Caco-2 (cell line): ENCODE measurements at regions not wholly inside any gene's neighbourhood (a gene's known extent, or its start where the extent isn't known, plus 50 kb on each side); places are given as distances from the start of the nearest gene placed in this dataset.

Experiments used
- BruUV-seq: library from RNA; stranded (reverse); fragments of 400-500 nt; replicated peaks from 2 replicates; lab custom pipeline; 2021; lab: Mats Ljungman, UMichigan
- CTCF ChIA-PET: fragments of 300-600 bp; sonication (Branson Sonifier 250); formaldehyde crosslinking; loops from one replicate; lab custom pipeline; 2022; ENCODE audit warnings: antibody characterized with exemption; lab: Charles Lee
- POLR2A ChIA-PET: fragments of 300-600 bp; sonication (Branson Sonifier 250); formaldehyde crosslinking; loops from one replicate; lab custom pipeline; 2022; ENCODE audit warnings: antibody characterized with exemption; lab: Charles Lee
- DNase-seq, 2 experiments: peaks; one replicate each; pipeline versions ENCODE4 v3.0.0 to v3.0.0-alpha.2; 2020 to 2022
- H3K27me3 ChIP-seq: replicated peaks from 2 replicates; pipeline ENCODE4 v1.6.0; 2011; ENCODE audit warnings: low read length; ENCODE audit not compliant: control insufficient read depth, insufficient read depth
- H3K36me3 ChIP-seq: 2 replicates; pipeline ENCODE4 v1.5.1; 2011; ENCODE audit warnings: low read length; ENCODE audit not compliant: control insufficient read depth, insufficient read depth
- H3K4me1 ChIP-seq: fragments of 250-450 bp; sonication (Bioruptor Pico); 2 replicates; pipeline ENCODE4 v1.5.1; 2020; ENCODE audit warnings: mild to moderate bottlenecking
- H3K4me3 ChIP-seq: 2 replicates; pipeline ENCODE4 v1.5.1; 2011; ENCODE audit warnings: low read depth, mild to moderate bottlenecking, control low read depth, low read length
- H3K9me3 ChIP-seq: fragments of 250-450 bp; sonication (Bioruptor Pico); 2 replicates; pipeline ENCODE4 v1.5.1; 2020; ENCODE audit warnings: mild to moderate bottlenecking, moderate library complexity
- H3K27ac Mint-ChIP-seq: one replicate; pipeline ENCODE4 v1.8.0; 2022; ENCODE audit warnings: mixed read lengths; ENCODE audit not compliant: unreplicated experiment
- H3K27me3 Mint-ChIP-seq: one replicate; pipeline ENCODE4 v1.8.0; 2022; ENCODE audit warnings: mixed read lengths; ENCODE audit not compliant: insufficient read depth, unreplicated experiment
- H3K36me3 Mint-ChIP-seq: one replicate; pipeline ENCODE4 v1.8.0; 2022; ENCODE audit warnings: mild to moderate bottlenecking, mixed read lengths; ENCODE audit not compliant: insufficient read depth, unreplicated experiment
- H3K4me1 Mint-ChIP-seq: one replicate; pipeline ENCODE4 v1.8.0; 2022; ENCODE audit warnings: low read depth, mixed read lengths; ENCODE audit not compliant: unreplicated experiment
- H3K4me3 Mint-ChIP-seq: one replicate; pipeline ENCODE4 v1.8.0; 2022; ENCODE audit warnings: mild to moderate bottlenecking, moderate library complexity, mixed read lengths; ENCODE audit not compliant: unreplicated experiment
- H3K9me3 Mint-ChIP-seq: one replicate; pipeline ENCODE4 v1.8.0; 2022; ENCODE audit warnings: mixed read lengths; ENCODE audit not compliant: unreplicated experiment
- CTCF ChIP-seq, 2 experiments: fragments of 200-600 bp in 1 of 2; IDR thresholded peaks; 1 replicate in 1 of 2; 2 replicates in 1 of 2; pipeline versions ENCODE4 v1.5.1 to v1.8.0; 2011 to 2022; ENCODE audit warnings: antibody characterized with exemption in 1 of 2, control low read depth in 1 of 2, inconsistent platforms in 1 of 2, low read depth in 1 of 2, low read length in 1 of 2, mild to moderate bottlenecking in 1 of 2, moderate library complexity in 1 of 2; ENCODE audit not compliant: insufficient read depth in 1 of 2, severe bottlenecking in 1 of 2, unreplicated experiment in 1 of 2
- intact Hi-C: fragments of 100-400 bp; cut with micrococcal nuclease; formaldehyde crosslinking; loops from one replicate; pipeline ENCODE4 v1.10.0; 2022; ENCODE audit not compliant: unreplicated experiment

GRCh38 chr18:5603153-5603552 is 59.4 kb upstream of the EPB41L3 start:
- H3K27me3 Mint-ChIP-seq: peaks cover 17% of the 10 kb centered on the region
- Histone ChIP-seq H3K4me3 (no peak overlapping the region), H3K9me3 (no peaks in the 10 kb centered on the region), H3K4me1 (peaks cover 11% of the 10 kb centered on the region; the same call in 1 of the 2 replicates), H3K36me3 (no peaks in the 10 kb centered on the region), H3K27me3 (no peaks in the 10 kb centered on the region)
- no peak overlapping the region for H3K4me3 Mint-ChIP-seq
- POLR2A ChIA-PET: no interaction called here
- intact Hi-C loops: loop anchor here (5.0 kb wide), 1 partner anchor 99 kb away; no protein-coding TSS in a partner anchor
- H3K36me3 Mint-ChIP-seq: no peaks in the 10 kb centered on the region
- no peak for TF ChIP-seq CTCF (IDR thresholded peaks at IDR 0.05; ENCODE audit: insufficient read depth in 1 of 2, low read depth in 1 of 2, low read length in 1 of 2, severe bottlenecking in 1 of 2, unreplicated experiment in 1 of 2)
- H3K4me1 Mint-ChIP-seq: no peaks in the 10 kb centered on the region
- DNase-seq: no peak
- CTCF ChIA-PET: no interaction called here
- no peak overlapping the region for H3K27ac Mint-ChIP-seq
- no TSS peak for BruUV-seq
- H3K9me3 Mint-ChIP-seq: no peaks in the 10 kb centered on the region

- ChIA-PET POLR2A (no interaction called here), CTCF (no interaction called here)
- Mint-ChIP-seq H3K4me1 (no peaks in the 10 kb centered on the region), H3K27me3 (peaks cover 12% of the 10 kb centered on the region), H3K27ac (no peak overlapping the region), H3K9me3 (no peaks in the 10 kb centered on the region), H3K4me3 (no peak overlapping the region), H3K36me3 (no peaks in the 10 kb centered on the region)
- Histone ChIP-seq H3K9me3 (no peaks in the 10 kb centered on the region), H3K4me1 (peaks cover 11% of the 10 kb centered on the region; the same call in 1 of the 2 replicates), H3K27me3 (no peaks in the 10 kb centered on the region), H3K36me3 (no peaks in the 10 kb centered on the region), H3K4me3 (no peak overlapping the region)
- TF ChIP-seq CTCF (IDR thresholded peaks at IDR 0.05; ENCODE audit: insufficient read depth in 1 of 2, low read depth in 1 of 2, low read length in 1 of 2, severe bottlenecking in 1 of 2, unreplicated experiment in 1 of 2): no peak
- BruUV-seq: no TSS peak
- peak in 1 of 2 experiments; percentile 46 for DNase-seq
- intact Hi-C loops: loop anchor here (5.0 kb wide), 1 partner anchor 101 kb away; no protein-coding TSS in a partner anchor
Observed at GRCh38 chr18:5601188-5601624, 57.4 kb upstream of the EPB41L3 start.

- no peaks in the 10 kb centered on the region for H3K9me3 ChIP-seq
- H3K27me3 Mint-ChIP-seq: peaks cover 12% of the 10 kb centered on the region
- no peak overlapping the region for H3K27ac Mint-ChIP-seq
- H3K4me1 Mint-ChIP-seq: no peaks in the 10 kb centered on the region
- no TSS peak for BruUV-seq
- intact Hi-C loops: loop anchor here (1.0 to 5.0 kb wide), 2 partner anchors 102 to 241 kb away; no protein-coding TSS in a partner anchor
- TF ChIP-seq CTCF (IDR thresholded peaks at IDR 0.05; ENCODE audit: insufficient read depth in 1 of 2, low read depth in 1 of 2, low read length in 1 of 2, severe bottlenecking in 1 of 2, unreplicated experiment in 1 of 2): peak; percentile 33 to 34
- no peaks in the 10 kb centered on the region for H3K36me3 ChIP-seq
- H3K4me1 ChIP-seq: peaks cover 11% of the 10 kb centered on the region; the same call in 1 of the 2 replicates
- H3K9me3 Mint-ChIP-seq: no peaks in the 10 kb centered on the region
- ChIA-PET POLR2A (no interaction called here), CTCF (no interaction called here)
- peak in 1 of 2 experiments; percentile 26 for DNase-seq
- H3K4me3 Mint-ChIP-seq: no peak overlapping the region
- no peaks in the 10 kb centered on the region for H3K27me3 ChIP-seq
- no peak overlapping the region for H3K4me3 ChIP-seq
- H3K36me3 Mint-ChIP-seq: no peaks in the 10 kb centered on the region
Observed at GRCh38 chr18:5600378-5601071, 56.7 kb upstream of the EPB41L3 start.
